ENCODE measurements at regions not wholly inside any gene's neighbourhood (a gene's known extent, or its start where the extent isn't known, plus 50 kb on each side); places are given as distances from the start of the nearest gene placed in this dataset.

- no peak for DNase-seq (ENCODE audit: low read depth)
- Histone ChIP-seq H3K36me3 (ENCODE audit: control insufficient read depth, insufficient read depth, low read length) (no peaks in the 10 kb centered on the region), H3K27me3 (ENCODE audit: control insufficient read depth, insufficient read depth, low read length) (no peaks in the 10 kb centered on the region), H3K4me3 (ENCODE audit: low read depth, low read length) (no peak overlapping the region)
- no peak for TF ChIP-seq CTCF (IDR thresholded peaks at IDR 0.05; ENCODE audit: insufficient read depth, low read depth, low read length)
- ChIA-PET POLR2A (no interaction called here), CTCF (no interaction called here)
These were observed 214.6 kb upstream of the ECI2 start for GRCh38 chr6:4349931-4350330.

DNA sequence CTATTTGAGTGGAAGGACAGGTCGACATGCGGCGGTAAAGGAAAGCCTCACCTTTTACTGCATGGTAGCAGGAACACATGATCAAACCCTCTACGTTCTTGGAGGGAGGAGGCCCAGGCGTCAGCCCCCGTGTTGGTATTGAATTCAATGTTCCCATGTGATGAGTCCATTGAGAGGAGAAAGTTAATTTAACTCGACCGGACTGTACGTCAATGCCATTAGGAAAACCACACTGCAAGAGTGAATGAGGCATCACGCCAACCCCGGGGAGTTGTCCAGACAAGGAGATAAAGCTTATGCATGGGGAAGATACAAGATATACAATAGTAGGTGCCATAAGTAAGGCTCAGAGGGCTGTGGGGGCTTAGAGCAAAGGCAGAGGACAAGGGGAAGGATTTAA is 213.9 kb upstream of the ECI2 start:
- ChIA-PET POLR2A (no interaction called here), CTCF (no interaction called here)
- Histone ChIP-seq H3K36me3 (ENCODE audit: control insufficient read depth, insufficient read depth, low read length) (no peaks in the 10 kb centered on the region), H3K27me3 (ENCODE audit: control insufficient read depth, insufficient read depth, low read length) (no peaks in the 10 kb centered on the region), H3K4me3 (ENCODE audit: low read depth, low read length) (no peak overlapping the region)
- TF ChIP-seq CTCF (IDR thresholded peaks at IDR 0.05; ENCODE audit: insufficient read depth, low read depth, low read length), result no peak
- DNase-seq (ENCODE audit: low read depth), result no peak

GRCh38 chr6:4348462-4349112 is 213.2 kb upstream of the ECI2 start:
- H3K4me3 ChIP-seq (ENCODE audit: low read depth, low read length), result no peak overlapping the region
- ChIA-PET POLR2A (no interaction called here), CTCF (no interaction called here)
- no peaks in the 10 kb centered on the region for H3K36me3 ChIP-seq (ENCODE audit: control insufficient read depth, insufficient read depth, low read length)
- TF ChIP-seq CTCF (IDR thresholded peaks at IDR 0.05; ENCODE audit: insufficient read depth, low read depth, low read length), result no peak
- DNase-seq (ENCODE audit: low read depth), result no peak
- no peaks in the 10 kb centered on the region for H3K27me3 ChIP-seq (ENCODE audit: control insufficient read depth, insufficient read depth, low read length)

GRCh38 chr6:4347877-4348276 is 212.5 kb upstream of the ECI2 start:
- no peak for DNase-seq (ENCODE audit: low read depth)
- Histone ChIP-seq H3K27me3 (ENCODE audit: control insufficient read depth, insufficient read depth, low read length) (no peaks in the 10 kb centered on the region), H3K4me3 (ENCODE audit: low read depth, low read length) (no peak overlapping the region), H3K36me3 (ENCODE audit: control insufficient read depth, insufficient read depth, low read length) (no peaks in the 10 kb centered on the region)
- CTCF ChIA-PET, result no interaction called here
- no peak for TF ChIP-seq CTCF (IDR thresholded peaks at IDR 0.05; ENCODE audit: insufficient read depth, low read depth, low read length)
- POLR2A ChIA-PET, result no interaction called here

GRCh38 chr6:4346659-4347333 is 211.4 kb upstream of the ECI2 start:
- Histone ChIP-seq H3K36me3 (ENCODE audit: control insufficient read depth, insufficient read depth, low read length) (no peaks in the 10 kb centered on the region), H3K4me3 (ENCODE audit: low read depth, low read length) (no peak overlapping the region), H3K27me3 (ENCODE audit: control insufficient read depth, insufficient read depth, low read length) (no peaks in the 10 kb centered on the region)
- no peak for DNase-seq (ENCODE audit: low read depth)
- POLR2A ChIA-PET, result no interaction called here
- no peak for TF ChIP-seq CTCF (IDR thresholded peaks at IDR 0.05; ENCODE audit: insufficient read depth, low read depth, low read length)
- CTCF ChIA-PET, result no interaction called here
